A549 (cell line): ENCODE measurements at regions not wholly inside any gene's neighbourhood (a gene's known extent, or its start where the extent isn't known, plus 50 kb on each side); places are given as distances from the start of the nearest gene placed in this dataset.

Experiments
- CHD2 ChIP-seq: fragments of 150-350 bp; IDR thresholded peaks from 2 replicates; pipeline ENCODE4 v1.6.1; 2014; ENCODE audit warnings: low read length; ENCODE audit not compliant: partially characterized antibody
- CTCF ChIP-seq: fragments of >200 bp; sonication (Bioruptor Twin); formaldehyde crosslinking; IDR thresholded peaks from 3 replicates; pipeline ENCODE4 v1.5.1; 2016
- E2F6 ChIP-seq: IDR thresholded peaks from 2 replicates; pipeline ENCODE4 v1.6.1; 2012; ENCODE audit warnings: low read depth, borderline replicate concordance
- HES2 ChIP-seq: fragments of >200 bp; sonication (Bioruptor Twin); formaldehyde crosslinking; IDR thresholded peaks from 2 replicates; pipeline ENCODE4 v1.6.1; 2016
- MAZ ChIP-seq: fragments of 150-350 bp; IDR thresholded peaks from 2 replicates; pipeline ENCODE4 v1.6.1; 2014; ENCODE audit warnings: antibody characterized with exemption, low read depth, low read length, borderline replicate concordance
- PHF8 ChIP-seq: fragments of 200-600 bp; sonication (generic); IDR thresholded peaks from 2 replicates; pipeline ENCODE4 v1.6.1; 2016; ENCODE audit warnings: low read depth, mild to moderate bottlenecking, antibody characterized with exemption, moderate library complexity, borderline replicate concordance
- POLR2A ChIP-seq: IDR thresholded peaks from 2 replicates; pipeline ENCODE4 v1.6.1; 2012; ENCODE audit warnings: mild to moderate bottlenecking, low read length
- SMC3 ChIP-seq: fragments of >200 bp; sonication (Bioruptor Twin); formaldehyde crosslinking; IDR thresholded peaks from 3 replicates; pipeline ENCODE4 v1.6.1; 2018; ENCODE audit warnings: inconsistent platforms

GRCh38 chr1:70542856-70543255 lies 131.8 kb downstream of the CTH start:
- TF ChIP-seq POLR2A, result no peak
- no peak for TF ChIP-seq CTCF
- TF ChIP-seq E2F6, result no peak
- no peak for TF ChIP-seq CHD2
- no peak for TF ChIP-seq PHF8
- TF ChIP-seq HES2, result no peak
- no peak for TF ChIP-seq MAZ
- TF ChIP-seq SMC3, result no peak
